B cell (primary cell): ENCODE measurements at regions not wholly inside any gene's neighbourhood (a gene's known extent, or its start where the extent isn't known, plus 50 kb on each side); places are given as distances from the start of the nearest gene placed in this dataset.
A peak's percentile ranks its signal among the peaks of the same experiment; 100 is the strongest.

ENCODE experiments used
- EZH2 ChIP-seq: IDR thresholded peaks from 2 replicates; pipeline ENCODE4 v1.6.1; 2012; ENCODE audit warnings: borderline replicate concordance, low read depth, mild to moderate bottlenecking, moderate library complexity, low read length; ENCODE audit not compliant: insufficient read depth, poor library complexity, severe bottlenecking
- TF ChIP-seq, protein P1 (sequence below): fragments of 200-600 bp; IDR thresholded peaks from one replicate; pipeline ENCODE4 v1.8.0; 2022; ENCODE audit warnings: antibody characterized with exemption, mild to moderate bottlenecking

DNA sequence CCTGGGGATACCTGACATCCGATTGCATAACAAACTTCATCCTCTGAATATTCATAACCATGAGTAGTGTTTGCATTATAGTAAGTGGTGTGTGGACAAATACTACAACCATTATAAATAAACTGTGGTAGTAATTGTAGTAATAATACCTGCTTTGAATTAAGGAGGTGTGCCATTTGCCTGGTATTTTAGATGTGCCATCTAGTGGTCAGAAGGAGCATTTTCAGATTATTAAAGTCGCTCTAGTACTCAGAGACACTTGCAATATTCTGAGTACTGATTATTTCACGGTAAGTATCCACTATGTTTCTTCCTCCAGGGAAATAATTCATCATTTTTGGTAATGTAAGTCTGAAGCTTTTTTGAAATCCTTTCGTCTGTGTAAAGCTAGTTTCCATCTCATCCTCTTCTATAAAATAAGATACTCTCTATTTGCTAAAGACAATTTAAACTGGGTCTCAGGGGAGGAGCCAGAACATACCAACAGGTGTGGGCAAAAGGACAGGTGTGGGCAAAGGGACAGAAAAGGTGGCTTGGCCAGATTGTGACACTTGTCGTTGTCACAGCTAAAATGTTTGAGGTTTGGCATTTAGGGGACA, 115.3 kb upstream of the WDR11 start:
- TF ChIP-seq, protein P1, sequence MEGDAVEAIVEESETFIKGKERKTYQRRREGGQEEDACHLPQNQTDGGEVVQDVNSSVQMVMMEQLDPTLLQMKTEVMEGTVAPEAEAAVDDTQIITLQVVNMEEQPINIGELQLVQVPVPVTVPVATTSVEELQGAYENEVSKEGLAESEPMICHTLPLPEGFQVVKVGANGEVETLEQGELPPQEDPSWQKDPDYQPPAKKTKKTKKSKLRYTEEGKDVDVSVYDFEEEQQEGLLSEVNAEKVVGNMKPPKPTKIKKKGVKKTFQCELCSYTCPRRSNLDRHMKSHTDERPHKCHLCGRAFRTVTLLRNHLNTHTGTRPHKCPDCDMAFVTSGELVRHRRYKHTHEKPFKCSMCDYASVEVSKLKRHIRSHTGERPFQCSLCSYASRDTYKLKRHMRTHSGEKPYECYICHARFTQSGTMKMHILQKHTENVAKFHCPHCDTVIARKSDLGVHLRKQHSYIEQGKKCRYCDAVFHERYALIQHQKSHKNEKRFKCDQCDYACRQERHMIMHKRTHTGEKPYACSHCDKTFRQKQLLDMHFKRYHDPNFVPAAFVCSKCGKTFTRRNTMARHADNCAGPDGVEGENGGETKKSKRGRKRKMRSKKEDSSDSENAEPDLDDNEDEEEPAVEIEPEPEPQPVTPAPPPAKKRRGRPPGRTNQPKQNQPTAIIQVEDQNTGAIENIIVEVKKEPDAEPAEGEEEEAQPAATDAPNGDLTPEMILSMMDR: peak; percentile 76
- no peak for TF ChIP-seq EZH2
